ENCODE measurements at regions not wholly inside any gene's neighbourhood (a gene's known extent, or its start where the extent isn't known, plus 50 kb on each side); places are given as distances from the start of the nearest gene placed in this dataset.

GRCh38 chr1:102434421-102434820 lies 437.7 kb upstream of the OLFM3 start:
- Histone ChIP-seq H3K36me3 (replicated peaks in 1 of 2) (no peaks in the 10 kb centered on the region), H3K4me3 (no peak overlapping the region), H3K27ac (no peak overlapping the region), H3K27me3 (no peaks in the 10 kb centered on the region), H3K9me3 (replicated peaks in 1 of 3) (no peaks in the 10 kb centered on the region), H3K4me1 (replicated peaks in 1 of 2) (no peaks in the 10 kb centered on the region)
- WGBS, 4 donors: 60 to 79% (median 61%) methylated on average over 4 of the region's 4 CpGs
- peak in 2 of 6 experiments; percentile 11 to 19 for TF ChIP-seq CTCF (IDR thresholded peaks at IDR 0.05)
- no peak for TF ChIP-seq POLR2A (IDR thresholded peaks at IDR 0.05)
- DNase-seq: peak in 1 of 7 donors; percentile 50
- intact Hi-C loops (cut with DNase I): no loop called here

- no peaks in the 10 kb centered on the region for H3K36me3 ChIP-seq (replicated peaks in 1 of 2)
- no peaks in the 10 kb centered on the region for H3K27me3 ChIP-seq
- no peak overlapping the region for H3K4me3 ChIP-seq
- H3K27ac ChIP-seq: no peak overlapping the region
- no peak for DNase-seq
- no peaks in the 10 kb centered on the region for H3K9me3 ChIP-seq (replicated peaks in 1 of 3)
- no peak for TF ChIP-seq CTCF (IDR thresholded peaks at IDR 0.05)
- H3K4me1 ChIP-seq (replicated peaks in 1 of 2): no peaks in the 10 kb centered on the region
- WGBS, 4 donors: 95 to 100% (median 98%) methylated on average over 1 of the region's 1 CpG
- intact Hi-C loops (cut with DNase I): no loop called here
Observed at GRCh38 chr1:102431253-102431652, 434.5 kb upstream of the OLFM3 start.

- Histone ChIP-seq H3K4me3 (no peak overlapping the region), H3K4me1 (replicated peaks in 1 of 2) (no peaks in the 10 kb centered on the region), H3K9me3 (replicated peaks in 1 of 3) (no peaks in the 10 kb centered on the region), H3K36me3 (replicated peaks in 1 of 2) (no peaks in the 10 kb centered on the region), H3K27me3 (no peaks in the 10 kb centered on the region), H3K27ac (no peak overlapping the region)
- intact Hi-C loops (cut with DNase I): no loop called here
- DNase-seq: no peak
- TF ChIP-seq CTCF (IDR thresholded peaks at IDR 0.05) (no peak), POLR2A (IDR thresholded peaks at IDR 0.05) (no peak)
- WGBS, 4 donors: 15 to 25% (median 23%) methylated on average over 1 of the region's 1 CpG
Observed at GRCh38 chr1:102420034-102420433, 423.3 kb upstream of the OLFM3 start.

Data from adrenal gland (tissue), 9 donors.